C4-2B (cell line): ENCODE measurements at regions not wholly inside any gene's neighbourhood (a gene's known extent, or its start where the extent isn't known, plus 50 kb on each side); places are given as distances from the start of the nearest gene placed in this dataset.

ENCODE experiments used
- CTCF ChIP-seq: fragments of 450-650 bp; conservative IDR thresholded peaks from 2 replicates; pipeline ENCODE4 v1.5.1; 2017; ENCODE audit warnings: mild to moderate bottlenecking
- ZFX ChIP-seq: fragments of 450-650 bp; IDR thresholded peaks from 2 replicates; pipeline ENCODE4 v1.6.1; 2017

GRCh38 chr2:116142644-116143227 lies 1671.8 kb upstream of the DDX18 start:
- TF ChIP-seq CTCF (no peak), ZFX (no peak)
